GM12872 (cell line): ENCODE measurements at regions not wholly inside any gene's neighbourhood (a gene's known extent, or its start where the extent isn't known, plus 50 kb on each side); places are given as distances from the start of the nearest gene placed in this dataset.

Source experiments
- TF ChIP-seq, protein P1 (sequence below): IDR thresholded peaks from 3 replicates; pipeline ENCODE4 v1.5.1; 2011; ENCODE audit warnings: low read depth, mild to moderate bottlenecking, low read length, moderate library complexity; ENCODE audit not compliant: insufficient read depth

- TF ChIP-seq, protein P1, sequence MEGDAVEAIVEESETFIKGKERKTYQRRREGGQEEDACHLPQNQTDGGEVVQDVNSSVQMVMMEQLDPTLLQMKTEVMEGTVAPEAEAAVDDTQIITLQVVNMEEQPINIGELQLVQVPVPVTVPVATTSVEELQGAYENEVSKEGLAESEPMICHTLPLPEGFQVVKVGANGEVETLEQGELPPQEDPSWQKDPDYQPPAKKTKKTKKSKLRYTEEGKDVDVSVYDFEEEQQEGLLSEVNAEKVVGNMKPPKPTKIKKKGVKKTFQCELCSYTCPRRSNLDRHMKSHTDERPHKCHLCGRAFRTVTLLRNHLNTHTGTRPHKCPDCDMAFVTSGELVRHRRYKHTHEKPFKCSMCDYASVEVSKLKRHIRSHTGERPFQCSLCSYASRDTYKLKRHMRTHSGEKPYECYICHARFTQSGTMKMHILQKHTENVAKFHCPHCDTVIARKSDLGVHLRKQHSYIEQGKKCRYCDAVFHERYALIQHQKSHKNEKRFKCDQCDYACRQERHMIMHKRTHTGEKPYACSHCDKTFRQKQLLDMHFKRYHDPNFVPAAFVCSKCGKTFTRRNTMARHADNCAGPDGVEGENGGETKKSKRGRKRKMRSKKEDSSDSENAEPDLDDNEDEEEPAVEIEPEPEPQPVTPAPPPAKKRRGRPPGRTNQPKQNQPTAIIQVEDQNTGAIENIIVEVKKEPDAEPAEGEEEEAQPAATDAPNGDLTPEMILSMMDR, result no peak
These were observed 82.0 kb downstream of the DPPA2 start for GRCh38 chr3:109234300-109234699.

GRCh38 chr3:109241459-109242186 is 74.7 kb downstream of the DPPA2 start:
- TF ChIP-seq, protein P1, result no peak

DNA sequence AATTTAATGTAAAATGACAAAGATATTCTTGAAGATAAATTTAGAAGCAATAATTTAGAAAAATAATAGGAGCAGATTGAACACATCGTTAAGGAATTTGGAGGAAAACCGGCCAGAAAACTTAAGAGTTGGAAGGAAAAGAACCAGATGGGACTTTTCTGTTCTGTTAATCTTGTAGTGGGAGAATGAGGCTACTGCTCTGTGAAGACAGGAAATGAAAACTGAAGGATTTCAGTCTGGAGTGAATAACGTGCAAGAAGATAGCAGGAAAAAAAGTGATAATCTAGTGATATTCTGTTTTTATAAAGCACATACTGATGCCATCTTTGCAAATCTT is 74.2 kb downstream of the DPPA2 start:
- TF ChIP-seq, protein P1, result no peak
